Globus pallidus (tissue), 1 donor: ENCODE measurements at regions not wholly inside any gene's neighbourhood (a gene's known extent, or its start where the extent isn't known, plus 50 kb on each side); places are given as distances from the start of the nearest gene placed in this dataset.

Experiments
- DNase-seq: peaks from one replicate; pipeline ENCODE4 v3.0.0-alpha.2; 2015; ENCODE audit warnings: low spot score

DNA sequence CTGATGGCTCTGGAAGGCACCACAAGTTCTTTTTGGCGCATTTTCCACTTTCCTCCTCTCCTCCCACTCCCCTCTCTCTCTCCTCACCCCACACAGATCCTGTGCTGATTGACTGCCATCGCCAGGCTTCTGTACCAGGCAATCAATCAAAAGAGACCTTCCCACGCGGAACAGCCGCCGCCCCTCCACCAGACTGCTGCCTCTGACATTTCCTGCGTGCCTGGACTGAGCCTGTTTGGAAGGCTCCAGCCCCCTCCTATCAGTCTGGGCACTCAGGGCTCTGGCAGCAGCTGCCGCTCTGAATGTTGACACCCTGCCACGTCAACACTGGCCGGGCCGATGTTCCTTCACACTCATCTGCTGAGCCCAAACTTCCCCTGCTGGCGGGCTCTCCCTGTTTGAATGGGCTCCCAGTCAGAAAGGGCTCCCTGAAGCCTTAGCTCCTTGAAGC is 467.7 kb downstream of the EPHA4 start:
- peak; percentile 56 for DNase-seq

DNA sequence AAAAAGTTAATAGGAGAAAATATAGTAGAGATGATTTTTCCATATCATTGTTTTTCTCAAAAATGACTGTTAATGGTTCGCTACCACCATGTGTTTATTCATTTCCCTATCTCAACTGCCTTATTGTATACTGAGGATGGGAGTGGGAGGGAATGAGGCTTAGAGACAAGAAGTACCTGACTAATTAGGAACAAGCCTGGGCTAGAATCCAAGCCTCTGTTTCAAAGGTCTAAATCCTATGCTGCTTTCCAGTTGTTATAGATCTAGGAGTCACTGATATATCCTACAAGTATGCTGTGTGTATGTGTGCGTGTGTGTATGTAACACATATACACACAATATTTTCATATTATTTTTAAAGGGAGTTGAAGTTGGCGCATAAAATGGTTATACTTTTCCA is 465.9 kb downstream of the EPHA4 start:
- no peak for DNase-seq

DNA sequence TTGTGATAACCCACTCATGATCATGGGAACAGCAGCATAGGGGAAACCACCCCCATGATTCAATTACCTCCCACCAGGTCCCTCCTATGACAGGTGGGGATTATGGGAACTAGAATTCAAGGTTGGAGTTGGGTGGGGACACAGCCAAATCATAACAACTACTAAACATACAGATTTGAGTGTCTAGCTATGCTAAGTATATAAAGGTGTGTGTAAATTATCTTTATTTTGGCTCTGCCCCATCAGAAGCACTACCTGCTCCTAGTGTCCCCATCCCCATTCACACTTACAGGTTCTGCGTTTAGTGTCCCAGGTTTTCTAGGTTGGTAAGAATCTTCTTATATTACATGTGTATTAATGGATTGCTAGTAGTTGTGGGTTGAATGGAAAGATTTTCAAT is 464.7 kb downstream of the EPHA4 start:
- no peak for DNase-seq

DNA sequence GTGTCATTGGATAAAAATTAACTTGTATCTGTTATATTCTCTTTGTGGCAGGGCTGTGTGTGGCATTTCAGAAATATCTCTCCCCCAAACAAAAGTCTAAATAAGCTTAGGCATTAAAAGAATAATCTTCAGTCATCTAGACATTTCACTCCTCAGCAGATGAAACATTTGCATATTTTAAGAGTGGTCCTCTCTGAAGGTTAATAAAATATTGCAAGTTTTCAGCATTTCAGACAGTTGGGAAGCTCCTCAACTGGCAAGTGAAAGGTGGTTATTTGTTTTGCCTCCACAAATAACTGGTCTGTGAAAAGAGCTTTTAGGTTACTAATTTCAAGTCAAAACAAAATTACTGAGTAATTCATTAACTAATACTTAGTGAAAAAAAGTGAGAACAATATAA is 462.6 kb downstream of the EPHA4 start:
- no peak for DNase-seq

DNA sequence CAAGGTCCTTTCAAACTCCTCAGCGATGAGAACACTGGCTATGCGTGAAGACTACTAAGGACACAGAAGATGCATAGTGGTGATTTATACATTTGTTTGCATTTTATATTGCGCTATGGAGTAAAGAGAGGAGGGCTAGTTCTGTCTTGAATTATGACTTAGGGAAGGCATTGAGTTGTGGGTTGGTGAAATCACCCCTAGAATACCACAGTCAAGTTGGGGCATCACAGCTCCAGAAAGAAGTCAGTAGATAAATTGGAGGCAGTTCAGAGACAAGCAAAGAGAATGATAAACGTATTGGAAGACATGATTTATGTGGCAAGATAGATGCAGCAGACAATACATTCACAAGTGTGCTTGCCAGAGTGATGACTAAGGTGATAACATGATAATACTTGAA is 460.4 kb downstream of the EPHA4 start:
- DNase-seq = no peak

DNA sequence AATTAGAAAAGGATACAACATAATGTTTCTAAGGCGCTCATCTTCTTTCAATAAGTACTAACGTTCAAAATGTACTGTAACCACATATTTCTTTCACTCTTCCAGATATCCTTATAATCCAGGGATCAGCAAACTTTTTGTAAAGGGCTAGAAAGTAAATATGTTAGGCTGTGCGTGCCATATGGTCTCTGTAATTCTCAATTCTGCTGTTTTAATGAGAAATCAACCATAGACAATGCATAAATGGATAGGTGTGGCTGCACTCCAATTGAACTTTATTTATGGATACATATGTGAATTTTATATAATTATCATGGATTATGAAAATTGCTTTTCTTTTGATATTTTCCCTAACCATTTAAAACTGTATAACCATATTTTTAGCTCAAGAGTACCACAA is 459.4 kb downstream of the EPHA4 start:
- DNase-seq = no peak

DNA sequence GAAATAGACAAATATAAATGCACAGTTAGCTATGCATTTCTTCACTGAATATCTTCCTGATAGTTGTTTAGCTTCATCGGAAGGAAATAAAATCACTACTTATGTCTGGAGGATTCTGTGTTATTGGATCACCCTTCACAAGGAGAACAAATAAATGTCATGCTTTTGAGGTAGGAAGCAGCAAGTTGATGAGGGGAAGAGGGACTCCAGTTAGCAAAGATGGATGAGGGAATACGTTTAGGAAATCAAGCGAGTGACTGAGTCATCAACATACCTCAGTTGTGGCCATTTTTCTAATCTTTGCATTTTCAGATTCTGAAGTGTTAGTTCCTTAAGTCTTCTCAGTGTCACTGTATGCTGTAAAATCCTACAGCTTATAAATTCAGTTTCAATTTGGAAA is 456.2 kb downstream of the EPHA4 start:
- no peak for DNase-seq

DNA sequence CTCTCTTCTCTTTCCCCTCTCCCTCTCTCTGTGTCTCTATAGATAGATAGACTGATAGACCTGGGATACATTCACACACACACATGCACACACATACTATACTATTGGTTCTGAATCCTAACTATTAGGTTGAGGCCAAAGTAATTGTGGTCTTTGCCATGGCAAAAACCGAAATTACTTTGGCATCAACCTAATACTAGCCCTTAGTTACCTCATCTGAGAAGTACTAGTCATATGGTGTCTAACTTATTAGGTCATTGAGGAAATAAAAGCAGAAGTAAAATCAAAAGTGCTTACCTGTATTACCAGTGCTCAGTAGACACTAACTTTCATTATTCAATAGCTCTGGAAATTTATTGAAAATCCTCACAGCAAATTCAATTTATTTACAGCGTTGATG is 451.5 kb downstream of the EPHA4 start:
- DNase-seq = no peak

DNA sequence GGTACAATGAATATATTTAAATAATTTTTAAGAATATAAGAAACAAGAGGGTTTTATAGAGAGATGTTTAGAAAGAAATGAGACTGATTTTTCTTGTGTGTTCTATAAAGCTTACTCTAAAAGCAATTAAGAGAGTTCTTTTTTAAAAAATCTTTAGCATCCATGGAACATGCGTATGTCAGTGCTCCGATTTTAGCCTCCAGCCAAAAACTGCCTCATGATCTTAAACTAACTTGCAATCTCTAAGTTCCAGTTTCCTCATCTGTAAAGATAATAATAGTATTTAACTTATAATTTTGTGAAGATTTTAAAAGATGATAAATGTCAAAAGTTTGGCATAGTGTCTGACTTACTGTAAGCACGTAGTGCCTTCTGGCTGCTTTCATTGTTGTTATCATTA is 448.7 kb downstream of the EPHA4 start:
- no peak for DNase-seq

DNA sequence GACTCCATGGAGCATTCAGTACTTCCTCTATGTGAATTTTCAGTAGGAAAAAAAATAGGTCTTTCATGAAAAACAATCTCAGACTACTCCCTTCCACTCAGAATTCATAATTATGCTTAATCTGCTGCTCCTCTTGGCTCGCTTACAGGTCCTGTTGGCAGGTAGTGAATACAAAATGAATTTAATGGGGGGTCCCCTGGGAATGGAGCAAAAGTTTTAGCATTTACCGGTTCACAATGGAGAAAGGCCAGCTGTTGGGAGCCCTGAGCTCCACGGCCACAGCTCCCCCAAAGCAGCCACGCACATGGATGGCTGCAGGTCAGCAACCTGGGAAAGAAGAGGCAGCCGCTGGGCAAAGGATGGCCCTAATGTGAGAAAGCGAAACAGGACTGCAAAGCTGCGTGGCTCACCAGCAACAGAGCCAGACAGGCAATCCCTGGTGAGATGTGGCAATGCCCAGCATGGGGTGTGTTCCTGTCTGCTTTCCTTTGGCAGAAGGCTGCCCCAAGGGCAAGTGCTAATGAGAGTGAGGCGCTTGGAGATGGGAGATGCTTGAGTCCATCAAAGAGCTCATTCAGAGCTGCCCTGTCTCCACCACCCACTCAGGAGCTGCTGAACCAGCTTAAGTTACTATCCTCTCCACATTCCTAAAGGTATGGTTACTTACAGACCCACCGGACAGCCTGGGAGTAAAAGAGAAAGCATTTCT is 447.4 kb downstream of the EPHA4 start:
- no peak for DNase-seq

DNA sequence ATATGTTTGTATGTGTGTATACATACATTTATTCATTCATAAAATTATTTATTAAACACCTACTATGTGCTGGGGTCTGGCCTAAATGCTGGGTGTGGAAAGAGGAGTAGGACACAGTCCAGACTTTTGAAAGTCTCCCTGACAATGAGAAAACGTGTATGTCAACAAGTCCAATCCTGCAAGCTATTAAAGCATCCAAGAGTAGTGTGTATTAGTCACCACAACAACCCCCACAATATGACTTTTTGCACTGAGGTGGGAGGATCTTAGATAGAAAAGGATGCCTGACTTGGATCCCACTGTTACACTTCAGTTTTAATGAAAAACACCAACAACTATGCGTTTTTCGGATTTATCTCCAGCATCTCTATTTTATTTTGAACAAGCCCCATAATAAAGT is 446.4 kb downstream of the EPHA4 start:
- DNase-seq = no peak

DNA sequence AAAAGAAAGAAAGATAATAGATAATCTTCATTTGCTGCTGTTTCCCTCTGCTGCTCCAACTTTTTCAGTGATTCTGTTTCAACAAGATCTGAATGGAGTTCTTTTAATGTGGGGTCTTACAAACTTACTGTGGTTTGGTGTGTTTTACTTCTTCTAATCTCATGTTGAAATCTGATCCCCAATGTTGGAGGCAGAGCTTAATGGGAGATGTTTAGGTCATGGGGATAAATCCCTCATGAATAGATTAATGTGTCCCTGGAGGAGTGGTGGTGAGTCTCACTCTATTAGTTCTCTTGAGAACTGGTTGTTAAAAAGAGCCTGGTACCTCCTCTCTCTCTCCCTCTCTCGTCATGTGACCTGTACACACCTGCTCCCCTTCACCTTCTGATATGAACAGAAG is 442.4 kb downstream of the EPHA4 start:
- no peak for DNase-seq

DNA sequence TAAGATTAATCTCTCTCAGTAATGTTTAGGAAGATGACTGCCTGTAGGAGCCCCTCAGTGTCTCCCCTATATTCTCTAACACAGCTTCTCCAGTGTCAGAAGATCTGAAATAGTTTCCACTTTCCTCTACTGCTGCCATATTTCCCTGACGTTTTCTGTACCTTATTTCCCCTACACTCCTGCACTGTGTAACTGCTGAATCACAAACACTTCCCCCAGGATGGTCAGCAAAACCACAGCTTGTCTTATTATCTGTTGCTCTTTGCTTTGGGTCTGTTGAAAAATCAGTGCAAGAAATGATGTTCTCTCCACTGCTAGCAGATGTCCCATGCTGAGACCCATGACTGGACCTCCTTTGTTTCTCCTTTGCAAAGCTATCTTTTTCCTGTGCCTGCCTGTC is 441.7 kb downstream of the EPHA4 start:
- DNase-seq = no peak

DNA sequence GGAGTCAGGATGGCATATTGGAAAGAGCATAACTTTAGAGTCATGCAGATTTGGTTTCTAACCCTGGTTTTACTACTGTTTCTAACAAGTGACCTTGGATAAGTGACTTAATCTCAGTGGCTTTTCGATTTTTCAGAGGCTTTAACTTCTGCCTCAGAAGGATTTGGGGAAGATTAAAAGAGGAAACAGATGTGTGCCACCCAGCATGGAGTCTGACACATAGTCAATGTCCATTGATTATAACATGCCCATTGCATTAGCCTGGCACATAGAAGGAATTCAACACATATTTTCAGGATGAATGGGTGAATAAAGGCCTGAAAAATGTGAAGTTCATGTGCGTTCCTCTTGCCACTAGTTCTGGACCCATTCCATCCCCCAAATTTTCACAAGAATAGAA is 438.2 kb downstream of the EPHA4 start:
- DNase-seq = no peak

DNA sequence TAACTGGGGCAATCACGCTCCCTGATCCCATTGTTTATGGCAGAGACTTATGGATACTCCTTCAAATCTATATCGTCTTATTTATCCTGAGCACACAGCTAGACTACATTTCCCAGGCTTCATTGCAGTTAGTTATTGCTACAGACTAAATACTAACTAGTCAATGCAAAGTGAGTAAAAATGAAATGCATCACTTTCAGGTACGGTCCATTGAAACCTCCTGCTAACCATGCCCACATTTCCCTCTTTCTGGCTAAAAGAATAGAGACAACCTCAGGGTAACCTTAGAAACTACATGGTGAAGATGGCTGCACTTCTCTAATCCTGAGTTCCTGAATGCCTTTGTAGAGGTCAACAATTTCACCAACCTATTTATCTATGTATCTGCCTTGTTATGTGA is 437.4 kb downstream of the EPHA4 start:
- no peak for DNase-seq

DNA sequence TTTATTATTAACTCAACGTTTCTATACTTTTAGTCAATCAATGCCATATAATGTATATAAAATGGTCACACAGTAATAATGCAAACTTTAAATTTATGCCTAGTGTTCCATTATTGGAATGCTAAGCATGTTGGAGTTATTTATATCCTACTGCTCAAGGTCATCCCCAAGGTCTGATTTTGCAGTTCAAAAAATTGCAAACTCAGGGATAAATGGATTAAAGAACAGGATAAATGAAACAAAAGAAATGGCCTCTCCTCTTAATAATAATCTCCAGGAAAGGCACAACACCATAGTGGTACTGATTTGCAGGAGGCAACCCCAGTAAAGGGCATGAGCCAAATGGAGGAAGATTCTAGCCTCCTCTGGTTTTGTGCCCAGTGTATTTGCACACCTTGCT is 436.4 kb downstream of the EPHA4 start:
- DNase-seq = no peak

DNA sequence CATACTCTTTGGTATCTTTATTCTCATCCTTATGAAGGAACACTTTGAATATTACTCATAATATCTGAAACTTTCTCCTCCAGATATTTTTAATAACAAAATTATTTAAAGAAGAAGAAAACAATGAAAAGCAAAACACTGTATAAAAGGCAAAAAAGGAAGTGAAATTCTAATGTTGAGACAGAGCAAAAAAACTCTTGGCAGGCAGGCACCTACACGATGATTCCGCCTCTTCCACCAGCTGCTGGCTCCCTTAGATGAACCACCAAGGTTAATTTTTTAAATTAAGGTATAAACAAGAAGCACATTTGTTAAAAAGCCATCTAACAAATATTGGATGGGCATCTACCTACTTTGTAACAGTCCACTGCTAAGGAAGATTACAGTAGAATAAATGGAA is 434.7 kb downstream of the EPHA4 start:
- no peak for DNase-seq

DNA sequence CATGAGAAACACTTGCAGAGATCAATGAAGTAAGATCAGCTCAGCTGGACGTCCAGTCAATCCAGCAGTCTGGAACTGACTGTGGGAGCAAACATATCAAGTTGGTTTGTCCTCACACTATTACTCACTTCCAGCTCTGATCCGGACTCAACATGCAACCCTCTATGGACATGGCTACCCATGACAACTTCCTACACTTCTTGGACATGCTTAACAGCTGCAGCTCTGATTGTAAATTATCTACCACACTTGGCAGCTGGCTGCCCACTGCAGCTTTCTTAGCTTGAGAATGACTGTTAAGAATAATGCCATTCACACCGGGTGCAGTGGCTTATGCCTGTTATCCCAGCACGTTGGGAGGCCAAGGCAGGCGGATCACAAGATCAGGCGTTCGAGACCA is 429.8 kb downstream of the EPHA4 start:
- DNase-seq = no peak

DNA sequence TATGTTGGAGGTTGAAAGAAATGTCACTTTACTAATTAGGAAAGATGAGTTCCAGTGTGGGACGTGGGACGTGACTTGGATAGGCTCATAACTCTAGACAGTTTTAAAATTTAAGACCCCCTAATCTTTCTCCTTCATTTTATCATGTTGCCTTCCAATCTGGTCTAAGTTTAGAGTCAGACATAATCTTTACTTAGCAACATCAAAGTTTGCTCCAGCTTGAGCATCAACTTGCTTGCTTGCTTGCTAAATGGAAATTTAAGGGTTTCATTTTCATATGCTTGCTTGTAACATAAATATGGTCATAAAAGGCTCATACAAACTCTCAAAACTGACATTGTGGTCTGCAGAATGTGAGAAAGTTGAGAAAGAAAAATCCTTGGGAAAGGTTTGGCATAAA is 428.9 kb downstream of the EPHA4 start:
- no peak for DNase-seq

DNA sequence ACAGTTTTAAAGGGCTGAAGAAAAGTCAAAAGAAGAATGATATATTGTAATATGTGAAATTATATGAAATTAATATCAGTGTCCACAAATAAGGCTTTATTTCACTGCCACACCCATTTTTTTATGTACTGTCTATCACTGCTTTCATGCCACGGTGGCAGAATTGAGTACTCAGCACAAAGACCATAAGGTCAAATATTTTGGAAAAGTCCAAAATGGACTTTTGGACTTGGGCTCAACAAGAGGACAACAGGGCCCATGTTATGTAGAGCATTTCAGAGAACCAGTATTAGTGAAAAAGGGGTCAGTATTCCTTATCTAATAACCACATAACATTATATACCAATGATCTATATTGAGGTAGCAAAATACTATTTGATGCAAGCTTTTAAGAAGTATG is 427.2 kb downstream of the EPHA4 start:
- DNase-seq = no peak

DNA sequence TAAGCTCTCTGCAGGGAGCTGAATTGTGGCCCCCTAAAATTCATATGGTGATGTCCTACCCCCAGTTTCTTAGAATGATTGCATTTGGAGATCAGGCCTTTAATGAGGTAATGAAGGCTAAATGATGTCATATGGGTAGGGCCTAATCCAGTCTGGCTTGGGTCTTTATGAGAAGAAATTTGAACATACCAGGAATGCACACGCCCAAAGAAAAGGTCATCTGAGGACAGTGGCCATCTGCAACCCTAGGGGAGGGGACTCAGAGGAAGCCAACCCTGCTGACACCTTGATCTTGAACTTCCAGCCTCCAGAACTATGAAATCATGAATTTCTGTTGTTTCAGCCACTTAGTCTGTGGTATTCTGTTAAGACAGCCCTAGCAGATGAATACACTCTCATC is 426.7 kb downstream of the EPHA4 start:
- no peak for DNase-seq

DNA sequence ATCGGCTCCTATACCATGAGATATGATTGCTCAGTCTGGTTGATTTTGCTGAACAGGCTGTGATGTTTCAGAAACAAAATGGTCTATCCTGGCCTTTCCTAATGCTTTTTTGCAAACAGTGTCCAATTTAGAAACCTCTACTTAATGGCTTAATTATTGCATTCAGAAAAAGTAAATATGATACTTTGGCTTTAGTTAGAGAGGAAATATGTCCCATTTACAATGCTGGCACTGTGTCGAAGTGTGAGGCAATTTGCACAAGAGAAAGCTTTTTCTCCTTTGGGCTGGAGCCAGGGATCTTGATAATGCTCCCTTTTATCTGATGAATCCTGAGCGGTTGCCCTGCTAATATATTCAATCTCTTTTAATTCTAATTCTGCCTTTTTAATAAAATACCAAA is 418.9 kb downstream of the EPHA4 start:
- peak; percentile 76 for DNase-seq

DNA sequence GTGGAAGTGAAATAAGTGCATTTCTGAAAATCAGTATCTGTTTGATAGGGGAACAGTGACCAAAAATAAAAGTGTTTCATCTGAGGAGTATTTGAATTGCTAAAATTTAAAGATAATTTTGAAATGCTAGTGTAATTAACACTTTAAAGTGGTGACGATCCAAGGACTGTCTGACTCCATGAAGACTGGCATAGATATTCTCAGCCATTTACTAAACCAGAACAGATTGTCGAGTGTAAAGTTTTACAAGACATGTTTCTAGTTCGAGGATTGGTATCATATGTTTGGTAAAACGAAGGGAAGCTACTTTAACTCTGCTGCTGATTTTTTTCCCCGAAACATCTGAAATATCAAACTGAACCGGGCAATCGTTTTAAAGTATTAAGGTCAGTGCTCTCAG is 417.9 kb downstream of the EPHA4 start:
- DNase-seq = no peak

DNA sequence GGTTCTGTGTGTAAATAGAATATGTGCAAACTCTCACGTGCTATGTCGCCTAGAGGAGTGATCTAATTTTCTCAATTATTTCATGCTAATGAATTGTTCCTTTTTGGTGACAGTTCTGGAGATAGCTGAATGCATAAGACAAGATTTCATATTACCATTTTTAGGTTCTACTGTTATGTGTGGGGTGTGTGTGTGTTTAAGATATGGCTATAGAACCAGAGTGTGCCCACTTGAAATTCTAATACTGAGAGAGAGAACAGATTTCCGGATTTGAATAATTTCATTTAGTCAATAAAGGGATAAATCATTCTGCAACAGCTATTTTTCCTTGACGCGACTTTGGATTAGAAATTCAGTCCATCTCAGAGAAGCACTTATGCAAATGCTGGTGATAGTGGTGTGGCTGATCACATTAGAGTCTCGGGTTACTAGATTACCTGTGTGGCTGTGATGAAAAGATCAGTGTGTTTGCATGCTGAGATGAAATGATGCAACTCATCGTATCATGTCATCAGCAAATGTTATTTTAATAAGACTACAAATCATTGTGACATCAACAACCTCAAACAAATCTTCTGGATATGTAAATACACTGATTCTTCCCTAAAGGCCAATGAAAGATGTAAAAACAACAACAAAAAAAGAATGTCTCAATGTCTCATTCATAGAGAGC is 415.9 kb downstream of the EPHA4 start:
- DNase-seq = no peak
